Stimulated activated CD4-positive, alpha-beta T cell treated with anti-CD3 and anti-CD28 coated beads, Interleukin-2, amount 100 ng/mL, for 24 hours (primary cell): ENCODE measurements at regions not wholly inside any gene's neighbourhood (a gene's known extent, or its start where the extent isn't known, plus 50 kb on each side); places are given as distances from the start of the nearest gene placed in this dataset.
"Not testable (repeated sequence)": the region's sequence is repeated elsewhere in the genome, so short reads cannot be mapped to it uniquely, and the experiment has no call there.

Experiments used
- DNase-seq, 2 donors: peaks; one replicate each; pipeline ENCODE4 v3.0.0-alpha.2; 2020

- no peak for DNase-seq
Measured at GRCh38 chr6:168170841-168171601, 92.0 kb upstream of the FRMD1 start.

GRCh38 chr6:168169624-168170023, 90.6 kb upstream of the FRMD1 start:
- no peak for DNase-seq

GRCh38 chr6:168168936-168169335, 89.9 kb upstream of the FRMD1 start:
- DNase-seq, result not testable (repeated sequence)

DNA sequence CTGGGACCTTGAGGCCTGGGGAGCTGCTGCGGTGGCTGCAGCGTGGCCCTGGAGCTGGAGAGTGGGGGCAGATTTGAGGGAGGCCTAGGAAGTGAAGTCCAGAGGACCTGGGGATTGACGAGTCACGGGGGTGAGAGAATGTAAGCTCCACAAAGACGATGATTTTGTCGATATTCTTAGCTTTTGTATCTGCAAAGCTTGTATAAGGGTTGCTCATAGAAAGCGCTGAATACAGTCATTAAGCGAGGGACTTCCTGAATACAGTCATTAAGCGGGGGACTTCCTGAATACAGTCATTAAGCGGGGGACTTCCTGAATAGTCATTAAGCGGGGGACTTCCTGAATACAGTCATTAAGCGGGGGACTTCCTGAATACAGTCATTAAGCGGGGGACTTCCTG, 89.3 kb upstream of the FRMD1 start:
- not testable (repeated sequence) for DNase-seq

GRCh38 chr6:168167431-168168315, 88.7 kb upstream of the FRMD1 start:
- no peak for DNase-seq

GRCh38 chr6:168166627-168167026, 87.6 kb upstream of the FRMD1 start:
- DNase-seq, result no peak

- DNase-seq, result no peak
Measured at GRCh38 chr6:168165891-168166290, 86.9 kb upstream of the FRMD1 start.

GRCh38 chr6:168165373-168165772, 86.4 kb upstream of the FRMD1 start:
- DNase-seq, result no peak

GRCh38 chr6:168164462-168165061, 85.5 kb upstream of the FRMD1 start:
- DNase-seq, result no peak

DNA sequence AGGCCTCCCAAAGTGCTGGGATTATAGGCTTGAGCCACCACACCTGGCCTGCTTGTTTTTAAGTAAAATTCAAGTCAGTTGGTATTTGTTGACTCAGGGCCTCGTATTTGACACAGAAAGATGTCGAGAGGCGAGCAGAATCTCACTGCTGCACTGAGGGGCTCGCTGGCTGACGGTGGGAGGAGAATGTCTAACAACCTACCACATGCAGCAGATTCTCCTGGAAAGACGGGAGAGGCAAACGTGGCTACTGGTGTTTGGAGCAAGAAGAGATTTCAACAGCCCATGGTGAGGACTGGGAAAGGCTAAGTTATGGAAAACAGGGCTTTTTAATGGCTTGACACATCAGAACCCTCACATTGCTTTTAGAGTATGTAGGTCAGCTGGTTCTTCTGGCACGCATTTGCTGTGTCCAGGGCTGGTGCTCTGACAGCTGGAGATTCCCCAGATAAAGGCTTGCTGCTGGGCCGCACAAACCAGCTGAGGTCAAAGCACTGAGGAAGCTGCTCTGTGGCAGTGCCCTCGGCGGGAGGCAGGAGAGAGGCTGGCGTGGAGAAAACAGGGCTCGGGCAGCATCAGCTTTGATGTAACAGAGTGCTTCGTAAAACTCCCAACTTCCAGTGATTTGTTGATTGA, 84.2 kb upstream of the FRMD1 start:
- DNase-seq, result no peak

DNA sequence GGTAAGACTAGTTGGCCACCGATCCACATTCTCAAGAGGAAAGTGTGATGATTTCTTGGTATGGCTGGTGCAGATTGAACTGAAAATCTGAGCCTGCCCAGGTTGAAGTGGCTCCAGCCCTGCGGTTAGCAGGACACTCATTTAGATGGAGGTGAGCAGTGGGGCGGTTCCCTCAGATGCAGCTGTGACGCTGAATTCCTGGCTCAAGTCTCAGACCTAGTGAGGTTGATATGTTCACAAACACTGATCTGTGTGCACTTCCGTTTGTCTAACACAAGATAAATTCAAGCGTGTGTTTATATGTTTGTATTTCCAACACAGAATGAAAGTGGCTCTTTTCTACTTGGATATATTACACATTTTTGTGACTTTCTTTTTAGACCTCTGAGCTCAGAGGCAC, 83.4 kb upstream of the FRMD1 start:
- no peak for DNase-seq

- no peak for DNase-seq
Measured at GRCh38 chr6:168161371-168161750, 82.3 kb upstream of the FRMD1 start.

DNA sequence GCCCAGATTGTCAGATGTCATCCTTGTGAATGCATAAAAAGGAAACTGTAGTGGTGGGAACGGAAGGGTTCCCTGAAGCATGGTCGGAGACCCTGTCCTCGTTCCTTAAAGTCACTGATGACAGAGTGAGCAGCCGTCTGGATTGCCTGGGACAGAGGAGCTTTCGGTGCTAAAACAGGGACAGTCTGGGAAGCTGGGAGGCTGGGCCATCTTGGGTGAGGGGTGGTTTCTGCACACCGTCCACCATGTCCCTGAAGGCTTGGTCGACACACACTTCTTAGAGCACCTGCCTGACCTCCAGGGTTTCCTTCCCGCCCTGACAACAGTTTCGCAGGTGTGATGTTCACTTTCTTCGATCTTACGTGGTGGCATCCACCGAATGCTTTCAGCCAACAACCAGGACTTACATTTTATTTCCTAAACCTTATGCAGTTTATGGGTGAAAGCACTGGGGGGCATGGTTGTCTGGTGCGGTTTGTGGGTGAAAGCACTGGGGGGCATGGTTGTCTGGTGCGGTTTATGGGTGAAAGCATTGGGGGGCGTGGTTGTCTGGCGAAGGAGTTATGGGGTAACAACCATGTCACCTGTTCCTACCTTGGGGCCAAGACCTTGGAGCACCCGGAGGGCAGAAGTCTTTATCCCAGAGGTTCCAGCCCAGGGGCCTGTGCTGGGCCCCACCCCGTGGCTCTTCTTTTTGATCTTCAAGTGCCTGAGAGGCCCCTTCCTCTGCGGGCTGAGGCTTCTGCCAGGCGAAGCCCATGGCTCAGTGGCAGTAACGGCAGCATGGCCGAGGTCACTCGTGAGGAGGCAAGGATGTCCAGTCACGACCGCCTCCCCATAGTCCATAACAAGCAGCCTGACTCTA, 81.7 kb upstream of the FRMD1 start:
- no peak for DNase-seq

GRCh38 chr6:168159506-168159905, 80.5 kb upstream of the FRMD1 start:
- DNase-seq, result no peak

DNA sequence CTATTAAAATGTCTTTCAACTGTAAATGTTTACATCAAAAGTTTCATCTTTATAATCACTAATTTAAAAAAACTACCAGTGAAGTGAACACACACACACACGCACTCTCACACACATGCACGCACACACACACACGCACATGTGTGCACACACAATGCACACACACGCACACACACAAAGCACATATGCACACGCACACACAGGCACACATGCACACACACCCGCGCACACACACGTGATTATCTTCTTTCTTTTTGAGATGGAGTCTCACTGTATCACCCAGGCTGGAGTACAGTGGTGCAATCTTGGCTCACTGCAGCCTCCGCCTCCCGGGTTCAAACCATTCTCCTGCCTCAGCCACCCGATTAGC, 80.0 kb upstream of the FRMD1 start:
- DNase-seq, result no peak

GRCh38 chr6:168158213-168158979, 79.4 kb upstream of the FRMD1 start:
- no peak for DNase-seq

- no peak for DNase-seq
Measured at GRCh38 chr6:168157272-168158212, 78.5 kb upstream of the FRMD1 start.

DNA sequence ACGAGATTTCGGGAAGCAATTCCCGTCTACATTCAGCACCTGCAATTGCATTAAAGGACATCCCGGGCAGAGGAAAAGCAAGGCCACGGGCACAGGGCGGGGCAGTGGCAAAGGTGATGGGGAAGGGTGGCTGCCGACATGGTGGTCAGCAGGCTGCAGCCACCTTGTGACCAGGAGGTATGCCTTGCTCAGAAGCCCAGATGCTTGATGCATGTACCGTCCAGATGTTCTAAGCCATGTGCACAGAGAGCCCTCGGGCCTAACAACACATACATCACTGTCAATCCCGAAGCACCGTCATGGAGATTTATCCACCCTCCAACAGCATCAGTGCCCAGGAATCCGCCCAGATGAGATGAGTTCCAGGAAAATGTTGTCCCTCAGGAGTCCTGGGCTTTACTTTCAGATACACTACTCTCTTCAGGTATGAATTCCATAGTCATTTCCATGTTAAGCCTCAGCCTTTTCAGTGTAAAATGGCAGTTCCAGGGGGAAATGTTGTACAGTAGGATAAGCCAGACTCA, 77.8 kb upstream of the FRMD1 start:
- DNase-seq, result no peak

- no peak for DNase-seq
Measured at GRCh38 chr6:168155821-168156741, 77.1 kb upstream of the FRMD1 start.
